Kidney (tissue), 13 donors: ENCODE measurements at regions not wholly inside any gene's neighbourhood (a gene's known extent, or its start where the extent isn't known, plus 50 kb on each side); places are given as distances from the start of the nearest gene placed in this dataset.

Source experiments
- DNase-seq, 5 donors: peaks; one replicate each; pipeline ENCODE4 v3.0.0-alpha.2; 2013 to 2020
- FAIRE-seq: peaks from 2 replicates; lab custom pipeline; 2012; peaks lifted over from hg19 to GRCh38; lab: Jason Lieb, UNC
- H3K27ac ChIP-seq, 2 donors: one replicate each; pipeline ENCODE4 v1.7.0; 2013; ENCODE audit warnings: low read depth in 2 of 2, low read length in 2 of 2, inconsistent platforms in 1 of 2
- H3K27me3 ChIP-seq: one replicate; pipeline ENCODE4 v1.7.1; 2013; ENCODE audit warnings: low read length, inconsistent platforms; ENCODE audit not compliant: control insufficient read depth, insufficient read depth
- H3K36me3 ChIP-seq, 3 donors: one replicate each; pipeline versions ENCODE4 v1.7.0 to v1.7.1; 2013; ENCODE audit warnings: low read length in 3 of 3, control low read depth in 1 of 3, inconsistent platforms in 1 of 3; ENCODE audit not compliant: insufficient read depth in 3 of 3, control insufficient read depth in 2 of 3
- H3K4me1 ChIP-seq, 3 donors: one replicate each; pipeline versions ENCODE4 v1.7.0 to v1.7.1; 2013; ENCODE audit warnings: low read length in 3 of 3, inconsistent platforms in 1 of 3, low read depth in 1 of 3; ENCODE audit not compliant: control insufficient read depth in 2 of 3, insufficient read depth in 2 of 3
- H3K4me3 ChIP-seq, 3 donors: one replicate each; pipeline versions ENCODE4 v1.7.0 to v1.8.1; 2013; ENCODE audit warnings: low read length in 3 of 3, control low read depth in 1 of 3, inconsistent platforms in 1 of 3
- H3K9ac ChIP-seq, 3 donors: one replicate each; pipeline versions ENCODE4 v1.7.0 to v1.7.1; 2013; ENCODE audit warnings: low read length in 3 of 3, control low read depth in 1 of 3, inconsistent platforms in 1 of 3
- H3K9me3 ChIP-seq, 3 donors: one replicate each; pipeline versions ENCODE4 v1.7.0 to v1.7.1; 2013; ENCODE audit warnings: low read length in 3 of 3, control low read depth in 1 of 3, inconsistent platforms in 1 of 3; ENCODE audit not compliant: control insufficient read depth in 2 of 3, insufficient read depth in 1 of 3
- intact Hi-C: fragments of 100-400 bp; cut with DNase I; formaldehyde crosslinking; loops from one replicate; pipeline ENCODE4 v1.11.1; 2022
- TF ChIP-seq, protein P1 (sequence below): IDR thresholded peaks from 3 replicates; pipeline ENCODE4 v1.5.1; 2012; ENCODE audit warnings: mild to moderate bottlenecking, moderate library complexity, borderline replicate concordance; ENCODE audit not compliant: insufficient read depth; ENCODE audit errors: extremely low read depth
- donor health status: control.
- donor health status: control.
- donor health status: control.
- donor health status: control.
- donor health status: control.
- donor health status: DM: yes; HTN: yes; CAD: no.
- donor health status: Normal renal cell carcinoma (clear cell type).

DNA sequence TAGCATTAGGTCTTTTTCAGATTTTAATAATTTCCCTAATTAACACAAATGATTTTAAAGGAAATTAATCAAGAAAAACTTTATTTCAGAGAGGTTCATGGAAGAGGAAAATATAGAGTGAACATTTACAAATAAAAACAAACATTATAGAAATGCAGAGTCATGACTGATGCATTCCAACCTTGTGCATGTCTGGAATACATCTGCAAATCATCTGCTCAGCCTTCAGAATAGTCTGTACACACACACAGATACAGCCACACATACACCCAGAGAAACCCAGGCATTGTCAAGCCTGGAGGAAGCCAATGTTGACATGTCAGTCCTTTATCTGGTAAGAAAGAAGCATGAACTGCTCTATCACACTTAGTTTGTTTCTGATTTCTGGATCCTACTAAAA lies 61.3 kb upstream of the NFKB1 start:
- no peaks in the 10 kb centered on the region for H3K36me3 ChIP-seq
- intact Hi-C loops: loop anchor here (10.0 kb wide), 2 partner anchors 185 to 575 kb away; partner anchors contain the start of gene SLC9B1
- peaks cover 0 to 5% (median 3%) of the 10 kb centered on the region in 3 donors for H3K4me1 ChIP-seq
- DNase-seq: peak in 1 of 5 donors; percentile 27
- H3K9ac ChIP-seq: no peak overlapping the region
- no peaks in the 10 kb centered on the region for H3K27me3 ChIP-seq
- no peak overlapping the region for H3K4me3 ChIP-seq
- no peaks in the 10 kb centered on the region for H3K9me3 ChIP-seq
- TF ChIP-seq, protein P1, sequence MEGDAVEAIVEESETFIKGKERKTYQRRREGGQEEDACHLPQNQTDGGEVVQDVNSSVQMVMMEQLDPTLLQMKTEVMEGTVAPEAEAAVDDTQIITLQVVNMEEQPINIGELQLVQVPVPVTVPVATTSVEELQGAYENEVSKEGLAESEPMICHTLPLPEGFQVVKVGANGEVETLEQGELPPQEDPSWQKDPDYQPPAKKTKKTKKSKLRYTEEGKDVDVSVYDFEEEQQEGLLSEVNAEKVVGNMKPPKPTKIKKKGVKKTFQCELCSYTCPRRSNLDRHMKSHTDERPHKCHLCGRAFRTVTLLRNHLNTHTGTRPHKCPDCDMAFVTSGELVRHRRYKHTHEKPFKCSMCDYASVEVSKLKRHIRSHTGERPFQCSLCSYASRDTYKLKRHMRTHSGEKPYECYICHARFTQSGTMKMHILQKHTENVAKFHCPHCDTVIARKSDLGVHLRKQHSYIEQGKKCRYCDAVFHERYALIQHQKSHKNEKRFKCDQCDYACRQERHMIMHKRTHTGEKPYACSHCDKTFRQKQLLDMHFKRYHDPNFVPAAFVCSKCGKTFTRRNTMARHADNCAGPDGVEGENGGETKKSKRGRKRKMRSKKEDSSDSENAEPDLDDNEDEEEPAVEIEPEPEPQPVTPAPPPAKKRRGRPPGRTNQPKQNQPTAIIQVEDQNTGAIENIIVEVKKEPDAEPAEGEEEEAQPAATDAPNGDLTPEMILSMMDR: no peak
- no peak for FAIRE-seq
- H3K27ac ChIP-seq: no peak overlapping the region

DNA sequence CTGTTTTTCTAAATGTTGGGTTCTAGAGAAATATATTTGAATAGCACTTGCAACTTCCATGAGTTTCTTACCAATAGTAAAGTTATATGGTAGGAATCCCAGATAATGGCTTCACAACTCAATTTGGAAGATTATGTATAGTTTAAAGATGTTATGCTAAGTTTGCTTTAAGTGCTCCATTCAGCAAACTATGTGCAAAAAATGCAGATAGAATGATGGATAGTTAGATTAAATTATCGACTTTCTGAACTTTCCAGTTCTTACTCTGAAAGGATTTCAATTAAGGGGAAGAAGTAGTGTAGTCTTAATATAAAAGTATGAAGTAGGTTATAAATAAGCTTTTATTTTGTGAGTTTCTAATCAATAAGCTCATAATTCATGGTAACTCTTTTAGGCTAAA lies 60.7 kb upstream of the NFKB1 start:
- FAIRE-seq (no peak), DNase-seq (no peak)
- H3K4me1 ChIP-seq: peaks cover 0 to 5% (median 3%) of the 10 kb centered on the region in 3 donors
- no peak overlapping the region for H3K27ac ChIP-seq
- TF ChIP-seq, protein P1: no peak
- no peak overlapping the region for H3K4me3 ChIP-seq
- H3K27me3 ChIP-seq: no peaks in the 10 kb centered on the region
- no peaks in the 10 kb centered on the region for H3K36me3 ChIP-seq
- no peaks in the 10 kb centered on the region for H3K9me3 ChIP-seq
- H3K9ac ChIP-seq: no peak overlapping the region
- intact Hi-C loops: loop anchor here (10.0 kb wide), 2 partner anchors 184 to 574 kb away; partner anchors contain the start of gene SLC9B1

DNA sequence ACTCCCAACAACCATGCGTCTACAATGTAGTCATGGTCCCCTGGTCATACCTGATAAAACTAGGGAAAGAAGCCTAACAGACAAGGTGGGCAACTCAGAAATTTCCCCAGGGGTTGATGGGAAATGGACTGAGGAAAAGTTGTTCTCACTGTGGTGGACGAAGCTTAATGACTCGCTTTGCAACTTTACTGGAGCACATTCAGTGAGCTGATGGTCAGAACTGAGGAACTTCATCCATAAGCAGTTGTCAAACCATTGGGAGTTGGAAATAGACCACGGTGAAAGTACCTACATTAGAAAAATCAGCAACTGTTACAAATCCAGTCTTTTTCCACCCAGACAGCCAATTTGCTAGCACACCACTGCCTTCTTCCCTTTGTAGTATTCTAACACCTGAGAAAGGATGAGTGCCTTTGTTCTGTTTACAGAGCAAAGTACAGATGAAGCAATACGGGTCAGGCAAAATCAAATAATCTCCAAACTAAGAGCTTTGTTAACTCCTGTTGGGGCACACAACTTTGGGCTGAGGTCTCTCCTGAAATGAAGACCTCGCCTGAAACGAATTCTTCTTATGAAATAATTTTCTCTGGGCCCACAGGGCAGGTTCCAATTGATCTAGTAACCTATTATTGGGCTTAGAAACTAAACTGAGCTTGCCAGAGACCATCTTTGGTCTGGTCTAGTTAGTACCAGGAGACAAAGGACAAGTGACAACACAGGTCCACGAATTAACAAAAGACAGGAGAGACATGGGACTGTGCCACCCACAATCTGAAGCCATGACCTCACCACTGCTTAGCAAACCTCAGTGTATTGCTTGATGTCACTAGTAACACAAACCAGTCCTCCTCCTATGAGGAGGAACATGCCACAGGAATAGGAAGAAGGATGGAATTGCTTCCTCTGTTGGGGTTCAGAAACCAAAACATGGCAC lies 58.9 kb upstream of the NFKB1 start:
- FAIRE-seq: no peak
- TF ChIP-seq, protein P1: no peak
- no peaks in the 10 kb centered on the region for H3K9me3 ChIP-seq
- no peaks in the 10 kb centered on the region for H3K36me3 ChIP-seq
- peaks cover 0 to 5% (median 3%) of the 10 kb centered on the region in 3 donors for H3K4me1 ChIP-seq
- H3K27me3 ChIP-seq: no peaks in the 10 kb centered on the region
- H3K4me3 ChIP-seq: no peak overlapping the region
- intact Hi-C loops: loop anchor here (10.0 kb wide), 2 partner anchors 183 to 573 kb away; partner anchors contain the start of gene SLC9B1
- DNase-seq: no peak
- H3K9ac ChIP-seq: no peak overlapping the region
- no peak overlapping the region for H3K27ac ChIP-seq
